ENCODE measurements at regions not wholly inside any gene's neighbourhood (a gene's known extent, or its start where the extent isn't known, plus 50 kb on each side); places are given as distances from the start of the nearest gene placed in this dataset.

DNA sequence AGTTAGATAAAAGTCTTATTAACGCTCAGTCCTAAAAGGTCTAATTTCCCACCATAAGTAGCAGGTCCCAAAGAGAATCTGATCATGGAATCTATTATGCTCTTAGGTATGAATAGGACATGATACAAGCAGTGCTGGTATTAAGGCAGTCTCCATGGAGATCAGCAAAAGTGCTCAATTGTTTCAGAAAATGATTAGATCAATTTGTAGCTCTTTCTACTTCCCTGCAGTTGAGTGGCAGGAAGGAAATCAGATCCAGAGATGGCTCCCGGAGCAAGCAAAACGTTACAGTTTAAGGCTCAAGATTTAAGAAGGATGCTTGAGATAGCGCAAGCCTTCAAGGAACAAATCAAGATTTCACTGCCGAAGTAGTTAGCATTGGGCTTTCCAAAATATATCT lies 205.7 kb downstream of the DRD1 start:
- ATAC-seq = no peak
- Histone ChIP-seq H3K36me3 (no peaks in the 10 kb centered on the region), H3K4me3 (no peak overlapping the region), H3K27ac (no peak overlapping the region), H3K4me1 (no peaks in the 10 kb centered on the region), H3K27me3 (no peaks in the 10 kb centered on the region), H3K9me3 (no peaks in the 10 kb centered on the region)
- TF ChIP-seq, protein P1, sequence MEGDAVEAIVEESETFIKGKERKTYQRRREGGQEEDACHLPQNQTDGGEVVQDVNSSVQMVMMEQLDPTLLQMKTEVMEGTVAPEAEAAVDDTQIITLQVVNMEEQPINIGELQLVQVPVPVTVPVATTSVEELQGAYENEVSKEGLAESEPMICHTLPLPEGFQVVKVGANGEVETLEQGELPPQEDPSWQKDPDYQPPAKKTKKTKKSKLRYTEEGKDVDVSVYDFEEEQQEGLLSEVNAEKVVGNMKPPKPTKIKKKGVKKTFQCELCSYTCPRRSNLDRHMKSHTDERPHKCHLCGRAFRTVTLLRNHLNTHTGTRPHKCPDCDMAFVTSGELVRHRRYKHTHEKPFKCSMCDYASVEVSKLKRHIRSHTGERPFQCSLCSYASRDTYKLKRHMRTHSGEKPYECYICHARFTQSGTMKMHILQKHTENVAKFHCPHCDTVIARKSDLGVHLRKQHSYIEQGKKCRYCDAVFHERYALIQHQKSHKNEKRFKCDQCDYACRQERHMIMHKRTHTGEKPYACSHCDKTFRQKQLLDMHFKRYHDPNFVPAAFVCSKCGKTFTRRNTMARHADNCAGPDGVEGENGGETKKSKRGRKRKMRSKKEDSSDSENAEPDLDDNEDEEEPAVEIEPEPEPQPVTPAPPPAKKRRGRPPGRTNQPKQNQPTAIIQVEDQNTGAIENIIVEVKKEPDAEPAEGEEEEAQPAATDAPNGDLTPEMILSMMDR (IDR thresholded peaks at IDR 0.05) = no peak
- WGBS (ENCODE audit: insufficient coverage, low coverage, low lambda C conversion rate, missing lambda C conversion rate) = 60% methylated on average over 5 of the region's 5 CpGs
- DNase-seq = no peak
- intact Hi-C loops (cut with DNase I) = no loop called here

DNA sequence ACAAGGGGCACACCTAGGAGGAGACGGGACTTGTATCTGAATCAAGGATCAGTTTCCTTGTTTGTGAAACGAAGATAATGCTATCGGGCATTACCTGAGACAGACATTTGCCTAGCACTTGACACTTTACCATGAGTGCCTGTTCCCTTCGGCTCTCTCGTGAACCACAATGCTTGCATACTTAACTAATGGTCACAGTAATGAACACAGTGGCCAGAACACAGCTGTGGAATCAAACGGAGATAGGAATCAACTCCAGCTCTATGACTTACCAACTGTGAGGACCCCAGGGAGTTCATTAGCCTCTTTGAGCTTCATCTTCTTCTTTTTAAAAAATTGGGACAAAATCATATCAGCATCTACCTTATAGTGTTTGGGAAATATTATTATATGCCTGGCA lies 207.8 kb downstream of the DRD1 start:
- H3K36me3 ChIP-seq = no peaks in the 10 kb centered on the region
- no peak overlapping the region for H3K27ac ChIP-seq
- ATAC-seq = no peak
- TF ChIP-seq, protein P1 (IDR thresholded peaks at IDR 0.05) = no peak
- no peak for TF ChIP-seq POLR2A (IDR thresholded peaks at IDR 0.05)
- no peak for DNase-seq
- no peak overlapping the region for H3K4me3 ChIP-seq
- intact Hi-C loops (cut with DNase I) = no loop called here
- H3K27me3 ChIP-seq = no peaks in the 10 kb centered on the region
- 46% methylated on average over 6 of the region's 6 CpGs for WGBS (ENCODE audit: insufficient coverage, low coverage, low lambda C conversion rate, missing lambda C conversion rate)
- H3K9me3 ChIP-seq = no peaks in the 10 kb centered on the region
- H3K4me1 ChIP-seq = no peaks in the 10 kb centered on the region

DNA sequence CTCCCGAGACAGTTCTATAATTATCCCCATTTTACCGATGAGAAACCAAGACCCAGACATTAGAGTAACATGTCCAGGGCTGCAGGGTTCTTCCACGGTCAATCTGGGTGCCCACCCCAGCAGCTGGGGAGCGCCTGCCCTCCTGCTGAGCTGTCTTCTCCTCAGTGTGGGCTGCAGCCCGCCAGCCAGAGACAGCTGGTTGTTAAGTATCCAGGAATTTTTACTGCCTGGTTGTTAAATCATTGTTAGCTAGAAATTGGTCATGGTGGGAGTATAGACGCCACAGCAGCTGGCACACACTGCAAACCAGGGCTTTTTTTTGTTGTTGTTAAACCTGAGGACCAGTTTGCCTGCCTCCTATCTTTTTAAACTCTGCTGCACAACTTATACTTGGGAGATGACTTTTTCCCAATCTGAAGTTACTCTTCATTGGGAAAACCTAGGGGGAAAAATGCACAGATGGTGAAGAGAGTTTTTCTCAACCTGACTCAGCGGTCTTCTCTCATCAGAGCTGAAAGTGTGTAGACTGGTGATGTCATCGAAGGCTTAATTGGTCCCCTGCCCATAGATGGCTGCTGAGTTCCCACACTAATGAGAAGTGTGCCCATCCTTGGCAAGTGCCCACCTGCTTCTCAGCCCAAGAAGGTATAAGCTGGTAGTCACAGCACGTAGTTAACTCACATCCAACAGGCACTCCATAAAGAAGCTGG lies 208.6 kb downstream of the DRD1 start:
- ATAC-seq = no peak
- no peaks in the 10 kb centered on the region for H3K27me3 ChIP-seq
- no peak for TF ChIP-seq POLR2A (IDR thresholded peaks at IDR 0.05)
- TF ChIP-seq, protein P1 (IDR thresholded peaks at IDR 0.05) = no peak
- H3K36me3 ChIP-seq = no peaks in the 10 kb centered on the region
- 68% methylated on average over 7 of the region's 9 CpGs for WGBS (ENCODE audit: insufficient coverage, low coverage, low lambda C conversion rate, missing lambda C conversion rate)
- no peak overlapping the region for H3K4me3 ChIP-seq
- no peak for DNase-seq
- no peaks in the 10 kb centered on the region for H3K9me3 ChIP-seq
- no peak overlapping the region for H3K27ac ChIP-seq
- H3K4me1 ChIP-seq = no peaks in the 10 kb centered on the region
- intact Hi-C loops (cut with DNase I) = no loop called here

DNA sequence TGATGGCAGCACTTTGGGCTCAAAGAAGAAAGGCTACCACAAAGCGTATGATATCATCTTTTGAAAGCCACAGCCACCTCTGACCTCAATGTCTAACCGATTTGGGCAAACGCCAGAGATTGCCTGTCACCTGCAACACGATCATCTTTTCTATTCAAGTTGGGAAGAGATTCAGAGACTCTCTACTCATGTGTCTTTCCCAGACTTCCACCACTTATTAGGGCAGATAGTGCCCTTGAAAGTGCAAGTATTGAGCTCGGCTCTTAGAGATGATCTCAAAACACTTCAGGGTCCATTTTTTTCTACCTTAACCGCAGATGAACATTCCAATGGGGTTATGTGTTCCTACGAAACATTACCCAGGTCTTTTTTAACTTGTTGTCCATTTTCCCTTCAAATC lies 213.7 kb downstream of the DRD1 start:
- ATAC-seq (no peak), DNase-seq (no peak)
- WGBS (ENCODE audit: insufficient coverage, low coverage, low lambda C conversion rate, missing lambda C conversion rate) = 43% methylated on average over 7 of the region's 7 CpGs
- no peaks in the 10 kb centered on the region for H3K27me3 ChIP-seq
- H3K9me3 ChIP-seq = no peaks in the 10 kb centered on the region
- H3K36me3 ChIP-seq = no peaks in the 10 kb centered on the region
- no peak overlapping the region for H3K4me3 ChIP-seq
- H3K4me1 ChIP-seq = no peaks in the 10 kb centered on the region
- H3K27ac ChIP-seq = no peak overlapping the region
- intact Hi-C loops (cut with DNase I) = no loop called here
- TF ChIP-seq, protein P1 (IDR thresholded peaks at IDR 0.05) = no peak
- TF ChIP-seq POLR2A (IDR thresholded peaks at IDR 0.05) = no peak

DNA sequence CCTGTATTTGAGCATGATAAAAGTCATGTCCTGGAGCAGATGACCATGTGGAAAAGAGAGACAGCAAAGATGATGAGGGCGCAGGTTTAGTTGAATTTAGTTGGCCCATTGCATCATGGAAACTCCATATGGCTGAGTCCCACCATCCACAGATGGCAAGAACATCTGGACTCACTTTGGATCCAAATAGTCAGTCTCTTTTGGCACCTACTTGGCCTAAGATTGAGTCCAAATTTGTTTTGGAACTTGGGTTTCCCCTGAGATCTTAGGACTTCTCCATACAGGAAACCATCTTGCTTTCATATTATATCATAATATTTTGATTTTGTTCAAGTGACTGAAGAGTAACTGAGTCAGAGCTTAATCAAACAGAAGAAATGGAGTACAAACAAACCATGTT lies 217.5 kb downstream of the DRD1 start:
- no peaks in the 10 kb centered on the region for H3K36me3 ChIP-seq
- WGBS (ENCODE audit: insufficient coverage, low coverage, low lambda C conversion rate, missing lambda C conversion rate) = 70% methylated on average over 1 of the region's 1 CpG
- no peaks in the 10 kb centered on the region for H3K4me1 ChIP-seq
- no peaks in the 10 kb centered on the region for H3K27me3 ChIP-seq
- no peak overlapping the region for H3K27ac ChIP-seq
- no peak overlapping the region for H3K4me3 ChIP-seq
- intact Hi-C loops (cut with DNase I) = no loop called here
- TF ChIP-seq, protein P1 (IDR thresholded peaks at IDR 0.05) = no peak
- TF ChIP-seq POLR2A (IDR thresholded peaks at IDR 0.05) = no peak
- DNase-seq (no peak), ATAC-seq (no peak)
- no peaks in the 10 kb centered on the region for H3K9me3 ChIP-seq

Data from right lobe of liver (tissue), 6 donors.